ENCODE measurements at regions not wholly inside any gene's neighbourhood (a gene's known extent, or its start where the extent isn't known, plus 50 kb on each side); places are given as distances from the start of the nearest gene placed in this dataset.

GRCh38 chr1:185556561-185556960, 177.6 kb upstream of the HMCN1 start:
- TF ChIP-seq, protein P1, sequence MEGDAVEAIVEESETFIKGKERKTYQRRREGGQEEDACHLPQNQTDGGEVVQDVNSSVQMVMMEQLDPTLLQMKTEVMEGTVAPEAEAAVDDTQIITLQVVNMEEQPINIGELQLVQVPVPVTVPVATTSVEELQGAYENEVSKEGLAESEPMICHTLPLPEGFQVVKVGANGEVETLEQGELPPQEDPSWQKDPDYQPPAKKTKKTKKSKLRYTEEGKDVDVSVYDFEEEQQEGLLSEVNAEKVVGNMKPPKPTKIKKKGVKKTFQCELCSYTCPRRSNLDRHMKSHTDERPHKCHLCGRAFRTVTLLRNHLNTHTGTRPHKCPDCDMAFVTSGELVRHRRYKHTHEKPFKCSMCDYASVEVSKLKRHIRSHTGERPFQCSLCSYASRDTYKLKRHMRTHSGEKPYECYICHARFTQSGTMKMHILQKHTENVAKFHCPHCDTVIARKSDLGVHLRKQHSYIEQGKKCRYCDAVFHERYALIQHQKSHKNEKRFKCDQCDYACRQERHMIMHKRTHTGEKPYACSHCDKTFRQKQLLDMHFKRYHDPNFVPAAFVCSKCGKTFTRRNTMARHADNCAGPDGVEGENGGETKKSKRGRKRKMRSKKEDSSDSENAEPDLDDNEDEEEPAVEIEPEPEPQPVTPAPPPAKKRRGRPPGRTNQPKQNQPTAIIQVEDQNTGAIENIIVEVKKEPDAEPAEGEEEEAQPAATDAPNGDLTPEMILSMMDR (IDR thresholded peaks at IDR 0.05; ENCODE audit: low read length) = no peak
- TF ChIP-seq EZH2 (optimal IDR thresholded peaks at IDR 0.05; ENCODE audit: low read depth, low read length) (no peak), EZH2phosphoT487 (IDR thresholded peaks at IDR 0.05; ENCODE audit: low read length) (no peak)
- no peak overlapping the region for H2AFZ ChIP-seq (ENCODE audit: low read length)
- no peaks in the 10 kb centered on the region for H3K27me3 ChIP-seq (replicated peaks; ENCODE audit: insufficient read depth, low read length)
- H3F3A ChIP-seq (ENCODE audit: insufficient read depth, low read length) = peaks cover 21% of the 10 kb centered on the region
- DNase-seq = no peak
- no peaks in the 10 kb centered on the region for H3K79me2 ChIP-seq (ENCODE audit: low read length)
- H3K9ac ChIP-seq (ENCODE audit: low read length) = no peak overlapping the region
- H3K9me2 ChIP-seq (replicated peaks; ENCODE audit: insufficient read depth, low read length) = no peaks in the 10 kb centered on the region
- H4K20me1 ChIP-seq (ENCODE audit: insufficient read depth, low read length) = no peaks in the 10 kb centered on the region
- H3K36me3 ChIP-seq (replicated peaks; ENCODE audit: insufficient read depth, low read length) = no peaks in the 10 kb centered on the region
- H3K4me3 ChIP-seq (ENCODE audit: low read length) = no peak overlapping the region
- no peak overlapping the region for H3K4me2 ChIP-seq (ENCODE audit: low read depth, low read length)
- peaks cover 25% of the 10 kb centered on the region for H3K4me1 ChIP-seq (ENCODE audit: low read length)
- no peaks in the 10 kb centered on the region for H3K9me3 ChIP-seq (replicated peaks; ENCODE audit: insufficient read depth, low read length)
- H3K27ac ChIP-seq (ENCODE audit: low read length) = no peak overlapping the region

GRCh38 chr1:185555743-185556142, 178.4 kb upstream of the HMCN1 start:
- peaks cover 16% of the 10 kb centered on the region for H3K4me1 ChIP-seq (ENCODE audit: low read length)
- H3F3A ChIP-seq (ENCODE audit: insufficient read depth, low read length) = peaks cover 13% of the 10 kb centered on the region; the same call in 1 of the 2 replicates
- no peaks in the 10 kb centered on the region for H3K36me3 ChIP-seq (replicated peaks; ENCODE audit: insufficient read depth, low read length)
- H3K9me3 ChIP-seq (replicated peaks; ENCODE audit: insufficient read depth, low read length) = no peaks in the 10 kb centered on the region
- H3K9me2 ChIP-seq (replicated peaks; ENCODE audit: insufficient read depth, low read length) = no peaks in the 10 kb centered on the region
- no peak overlapping the region for H3K9ac ChIP-seq (ENCODE audit: low read length)
- no peaks in the 10 kb centered on the region for H3K27me3 ChIP-seq (replicated peaks; ENCODE audit: insufficient read depth, low read length)
- H3K27ac ChIP-seq (ENCODE audit: low read length) = no peak overlapping the region
- no peaks in the 10 kb centered on the region for H4K20me1 ChIP-seq (ENCODE audit: insufficient read depth, low read length)
- no peak for DNase-seq
- H3K4me3 ChIP-seq (ENCODE audit: low read length) = no peak overlapping the region
- TF ChIP-seq EZH2phosphoT487 (IDR thresholded peaks at IDR 0.05; ENCODE audit: low read length) (no peak), EZH2 (optimal IDR thresholded peaks at IDR 0.05; ENCODE audit: low read depth, low read length) (no peak)
- TF ChIP-seq, protein P1 (IDR thresholded peaks at IDR 0.05; ENCODE audit: low read length) = no peak
- H2AFZ ChIP-seq (ENCODE audit: low read length) = no peak overlapping the region
- no peaks in the 10 kb centered on the region for H3K79me2 ChIP-seq (ENCODE audit: low read length)
- H3K4me2 ChIP-seq (ENCODE audit: low read depth, low read length) = no peak overlapping the region

DNA sequence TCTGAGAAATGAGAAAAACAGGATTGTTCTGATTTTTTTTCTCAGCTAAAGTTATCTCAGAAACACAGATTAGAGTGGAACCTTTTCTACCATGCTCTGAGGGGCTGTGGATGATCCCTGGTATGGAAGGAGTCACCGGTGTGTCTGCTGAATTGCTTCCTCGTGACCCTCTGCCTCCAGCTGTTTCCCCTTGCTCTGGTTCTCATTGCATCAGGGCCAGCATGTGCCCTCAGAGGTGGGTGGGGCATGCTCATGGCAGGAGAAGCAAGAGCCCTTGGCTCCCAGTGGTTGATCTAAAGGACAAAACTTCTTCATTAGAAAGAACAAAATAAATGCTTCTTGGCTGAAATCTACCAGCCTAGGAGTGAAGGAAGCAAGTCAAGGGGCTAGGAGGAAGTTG, 183.2 kb upstream of the HMCN1 start:
- no peak overlapping the region for H2AFZ ChIP-seq (ENCODE audit: low read length)
- no peaks in the 10 kb centered on the region for H3K27me3 ChIP-seq (replicated peaks; ENCODE audit: insufficient read depth, low read length)
- H3K36me3 ChIP-seq (replicated peaks; ENCODE audit: insufficient read depth, low read length) = no peaks in the 10 kb centered on the region
- no peaks in the 10 kb centered on the region for H3K4me1 ChIP-seq (ENCODE audit: low read length)
- H3K9ac ChIP-seq (ENCODE audit: low read length) = no peak overlapping the region
- no peak overlapping the region for H3K4me2 ChIP-seq (ENCODE audit: low read depth, low read length)
- H3K79me2 ChIP-seq (ENCODE audit: low read length) = no peaks in the 10 kb centered on the region
- H3K9me3 ChIP-seq (replicated peaks; ENCODE audit: insufficient read depth, low read length) = no peaks in the 10 kb centered on the region
- no peak overlapping the region for H3K4me3 ChIP-seq (ENCODE audit: low read length)
- no peak for DNase-seq
- no peak overlapping the region for H3K27ac ChIP-seq (ENCODE audit: low read length)
- H3K9me2 ChIP-seq (replicated peaks; ENCODE audit: insufficient read depth, low read length) = no peaks in the 10 kb centered on the region
- no peaks in the 10 kb centered on the region for H3F3A ChIP-seq (ENCODE audit: insufficient read depth, low read length)
- TF ChIP-seq EZH2 (optimal IDR thresholded peaks at IDR 0.05; ENCODE audit: low read depth, low read length) = no peak
- no peaks in the 10 kb centered on the region for H4K20me1 ChIP-seq (ENCODE audit: insufficient read depth, low read length)

DNA sequence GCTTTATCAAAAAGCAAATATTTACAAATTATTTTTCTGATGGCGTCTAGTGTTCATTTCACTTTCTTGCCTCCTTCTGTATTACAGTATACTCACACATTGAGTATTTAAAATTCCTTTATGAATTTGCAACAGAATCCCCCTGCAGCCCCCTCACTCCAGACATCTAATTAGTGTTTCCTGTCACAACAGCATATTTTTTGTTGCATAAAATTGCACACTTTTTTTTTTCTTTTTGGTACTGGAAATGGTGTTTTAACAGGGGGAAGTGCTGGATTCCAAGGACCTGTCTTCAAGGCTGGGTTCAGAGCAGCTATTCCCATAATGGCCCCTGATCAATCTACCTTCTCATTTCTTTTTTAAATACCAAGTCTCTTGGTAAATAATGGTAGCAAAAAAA, 184.3 kb upstream of the HMCN1 start:
- Histone ChIP-seq H3K36me3 (replicated peaks; ENCODE audit: insufficient read depth, low read length) (no peaks in the 10 kb centered on the region), H3K4me2 (ENCODE audit: low read depth, low read length) (no peak overlapping the region), H3K4me1 (ENCODE audit: low read length) (no peaks in the 10 kb centered on the region), H3F3A (ENCODE audit: insufficient read depth, low read length) (no peaks in the 10 kb centered on the region), H3K27ac (ENCODE audit: low read length) (no peak overlapping the region), H3K9ac (ENCODE audit: low read length) (no peak overlapping the region), H3K79me2 (ENCODE audit: low read length) (no peaks in the 10 kb centered on the region), H2AFZ (ENCODE audit: low read length) (no peak overlapping the region), H3K4me3 (ENCODE audit: low read length) (no peak overlapping the region), H3K9me3 (replicated peaks; ENCODE audit: insufficient read depth, low read length) (no peaks in the 10 kb centered on the region), H3K9me2 (replicated peaks; ENCODE audit: insufficient read depth, low read length) (no peaks in the 10 kb centered on the region), H4K20me1 (ENCODE audit: insufficient read depth, low read length) (no peaks in the 10 kb centered on the region), H3K27me3 (replicated peaks; ENCODE audit: insufficient read depth, low read length) (no peaks in the 10 kb centered on the region)
- TF ChIP-seq, protein P1 (IDR thresholded peaks at IDR 0.05; ENCODE audit: low read length) = no peak
- TF ChIP-seq EZH2phosphoT487 (IDR thresholded peaks at IDR 0.05; ENCODE audit: low read length) (no peak), EZH2 (optimal IDR thresholded peaks at IDR 0.05; ENCODE audit: low read depth, low read length) (no peak)
- DNase-seq = no peak
